Lower leg skin (tissue), 4 donors: ENCODE measurements at regions not wholly inside any gene's neighbourhood (a gene's known extent, or its start where the extent isn't known, plus 50 kb on each side); places are given as distances from the start of the nearest gene placed in this dataset.

Experiments used
- DNase-seq, 2 donors: peaks; one replicate each; pipeline ENCODE4 v3.0.0-alpha.2; 2019; ENCODE audit warnings: low spot score in 2 of 2
- H3K4me3 ChIP-seq: fragments of 200-600 bp; sonication (generic); 2 replicates; pipeline ENCODE4 v1.5.1; 2017; ENCODE audit warnings: mild to moderate bottlenecking, low read depth; ENCODE audit not compliant: poor library complexity, severe bottlenecking
- POLR2A ChIP-seq, 2 donors: fragments of 450-650 bp; IDR thresholded peaks; one replicate each; pipeline ENCODE4 v1.6.1; 2016 to 2017; ENCODE audit warnings: antibody characterized with exemption in 2 of 2, mild to moderate bottlenecking in 1 of 2, moderate library complexity in 1 of 2
- WGBS, 2 donors: methylation state at CpG; one replicate each; pipeline ENCODE4 v1.1.5; 2018; 5-methylcytosine and 5-hydroxymethylcytosine counted together
- intact Hi-C: fragments of 100-400 bp; cut with DNase I; formaldehyde crosslinking; loops from one replicate; pipeline ENCODE4 v1.15.0; 2023; ENCODE audit warnings: low total_unique reads
- TF ChIP-seq, protein P1 (sequence below), 3 donors: fragments of 450-650 bp; IDR thresholded peaks; one replicate each; pipeline ENCODE4 v1.5.1; 2016; ENCODE audit warnings: antibody characterized with exemption in 3 of 3, mild to moderate bottlenecking in 3 of 3, moderate library complexity in 2 of 3

DNA sequence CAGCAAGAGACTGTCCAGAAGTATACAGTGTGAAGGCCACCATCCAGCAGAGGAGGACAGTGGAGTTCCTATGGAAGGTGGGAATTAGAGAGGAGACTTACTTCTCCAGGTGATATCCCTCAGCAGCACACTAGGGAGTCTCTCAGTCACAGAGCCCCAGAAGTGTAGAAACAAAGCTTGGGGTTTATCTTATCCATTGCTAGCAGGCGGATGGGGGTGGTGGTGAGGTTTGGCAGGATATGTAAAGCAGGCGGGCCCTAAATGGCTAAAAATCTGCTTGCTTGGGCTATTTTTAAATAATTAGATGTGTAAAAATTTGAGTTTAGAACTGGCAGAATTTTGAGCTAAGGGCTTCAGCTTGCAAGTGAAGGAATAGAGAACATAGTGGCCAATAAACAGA is 50.1 kb upstream of the RGS18 start:
- intact Hi-C loops = no loop called here
- TF ChIP-seq, protein P1, sequence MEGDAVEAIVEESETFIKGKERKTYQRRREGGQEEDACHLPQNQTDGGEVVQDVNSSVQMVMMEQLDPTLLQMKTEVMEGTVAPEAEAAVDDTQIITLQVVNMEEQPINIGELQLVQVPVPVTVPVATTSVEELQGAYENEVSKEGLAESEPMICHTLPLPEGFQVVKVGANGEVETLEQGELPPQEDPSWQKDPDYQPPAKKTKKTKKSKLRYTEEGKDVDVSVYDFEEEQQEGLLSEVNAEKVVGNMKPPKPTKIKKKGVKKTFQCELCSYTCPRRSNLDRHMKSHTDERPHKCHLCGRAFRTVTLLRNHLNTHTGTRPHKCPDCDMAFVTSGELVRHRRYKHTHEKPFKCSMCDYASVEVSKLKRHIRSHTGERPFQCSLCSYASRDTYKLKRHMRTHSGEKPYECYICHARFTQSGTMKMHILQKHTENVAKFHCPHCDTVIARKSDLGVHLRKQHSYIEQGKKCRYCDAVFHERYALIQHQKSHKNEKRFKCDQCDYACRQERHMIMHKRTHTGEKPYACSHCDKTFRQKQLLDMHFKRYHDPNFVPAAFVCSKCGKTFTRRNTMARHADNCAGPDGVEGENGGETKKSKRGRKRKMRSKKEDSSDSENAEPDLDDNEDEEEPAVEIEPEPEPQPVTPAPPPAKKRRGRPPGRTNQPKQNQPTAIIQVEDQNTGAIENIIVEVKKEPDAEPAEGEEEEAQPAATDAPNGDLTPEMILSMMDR (IDR thresholded peaks at IDR 0.05) = no peak
- TF ChIP-seq POLR2A (IDR thresholded peaks at IDR 0.05) = no peak
- DNase-seq = no peak
- 92 to 96% methylated on average over 2 of the region's 2 CpGs for WGBS, 2 donors
- H3K4me3 ChIP-seq = no peak overlapping the region
